COLO668 (cell line): ENCODE measurements at regions not wholly inside any gene's neighbourhood (a gene's known extent, or its start where the extent isn't known, plus 50 kb on each side); places are given as distances from the start of the nearest gene placed in this dataset.

Experiments
- DNase-seq: peaks from one replicate; lab custom pipeline; 2025; ENCODE audit not compliant: unreplicated experiment; lab: John Stamatoyannopoulos, UW

DNA sequence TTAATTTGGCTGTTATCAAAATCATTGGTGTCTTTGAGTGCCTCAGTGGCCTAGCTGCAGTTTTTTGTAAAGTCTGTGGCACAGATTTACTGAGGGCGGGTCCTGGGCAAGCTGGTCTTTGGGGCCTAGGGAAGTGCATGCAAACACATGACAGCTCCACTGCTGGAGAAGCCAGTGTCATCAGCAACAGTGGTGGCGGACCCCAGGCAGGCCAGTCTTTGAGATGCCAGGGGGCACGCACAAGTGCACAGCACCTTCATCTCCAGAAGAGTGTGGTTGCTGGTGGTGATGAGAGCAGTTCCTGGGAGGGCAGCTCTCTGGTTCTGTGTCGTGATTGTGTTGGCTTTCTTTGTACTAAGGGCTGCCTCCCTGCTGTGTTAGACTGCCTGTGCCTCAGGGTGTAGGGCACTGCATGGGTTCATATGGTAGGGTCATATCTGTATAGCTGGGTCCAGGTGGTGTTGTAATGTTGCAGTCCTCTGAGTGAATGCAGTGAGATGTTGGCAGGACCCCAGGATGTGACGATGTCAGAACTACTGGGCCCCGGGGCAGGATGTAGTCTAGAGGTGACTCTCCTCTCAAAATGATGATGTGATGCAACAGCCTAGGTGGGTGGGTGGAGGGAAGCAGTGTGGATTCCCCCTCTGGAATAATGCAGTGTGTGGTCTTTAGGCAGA is 646.7 kb upstream of the CDH2 start:
- no peak for DNase-seq

DNA sequence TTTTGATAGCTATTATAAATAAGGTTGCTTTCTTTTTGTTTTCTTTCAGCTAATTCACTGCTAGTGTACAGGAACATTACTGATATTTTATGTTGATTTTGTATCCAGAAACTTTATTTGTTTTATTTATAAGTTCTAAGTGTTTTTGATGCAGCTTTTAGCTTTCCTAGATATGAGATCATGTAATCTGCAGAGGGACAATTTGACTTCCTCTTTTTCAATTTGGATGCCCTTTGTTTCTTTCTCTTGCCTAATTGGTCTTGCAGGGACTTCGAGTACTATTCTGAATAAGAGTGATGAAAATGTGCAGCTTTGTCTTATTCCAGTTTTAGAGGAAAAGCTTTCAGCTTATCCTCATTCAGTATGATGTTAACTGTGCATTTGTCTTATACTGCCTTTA is 643.4 kb upstream of the CDH2 start:
- no peak for DNase-seq

DNA sequence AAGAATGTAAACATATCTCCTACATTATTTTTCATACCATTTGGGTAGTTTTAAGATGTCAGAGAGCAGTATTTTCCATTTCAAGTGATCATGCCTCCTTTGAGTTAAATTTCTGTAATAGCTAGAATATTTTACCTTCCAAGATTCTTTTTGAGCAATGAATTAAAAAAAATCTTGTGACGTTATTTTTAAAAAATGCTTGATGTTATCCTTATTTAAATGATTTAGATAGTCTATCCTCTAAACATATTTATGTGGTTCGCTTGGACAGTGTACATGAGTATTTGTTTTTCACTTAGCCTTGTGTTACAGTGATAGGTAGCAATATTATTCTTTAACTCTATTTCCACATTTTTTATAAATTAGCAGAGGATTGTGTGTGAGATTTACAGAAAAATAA is 639.2 kb upstream of the CDH2 start:
- no peak for DNase-seq

DNA sequence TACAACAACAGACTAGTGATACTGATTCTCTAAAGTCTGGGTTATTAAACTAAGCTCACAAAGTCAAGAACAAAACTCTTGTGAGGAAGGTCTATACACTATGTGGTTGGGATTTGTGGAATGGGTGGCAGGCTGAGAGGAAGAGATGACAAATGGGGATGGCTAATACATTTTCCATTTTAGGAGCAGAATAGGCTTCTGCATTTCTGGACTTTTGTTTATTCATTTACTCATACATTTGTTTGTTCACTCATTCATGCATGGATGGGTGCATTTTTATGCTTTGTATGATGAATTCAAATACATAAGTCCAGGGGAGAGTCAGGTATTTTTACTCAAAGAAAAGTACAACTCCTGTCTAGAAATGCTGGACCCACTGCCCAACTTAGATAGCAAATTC is 637.4 kb upstream of the CDH2 start:
- DNase-seq: no peak

DNA sequence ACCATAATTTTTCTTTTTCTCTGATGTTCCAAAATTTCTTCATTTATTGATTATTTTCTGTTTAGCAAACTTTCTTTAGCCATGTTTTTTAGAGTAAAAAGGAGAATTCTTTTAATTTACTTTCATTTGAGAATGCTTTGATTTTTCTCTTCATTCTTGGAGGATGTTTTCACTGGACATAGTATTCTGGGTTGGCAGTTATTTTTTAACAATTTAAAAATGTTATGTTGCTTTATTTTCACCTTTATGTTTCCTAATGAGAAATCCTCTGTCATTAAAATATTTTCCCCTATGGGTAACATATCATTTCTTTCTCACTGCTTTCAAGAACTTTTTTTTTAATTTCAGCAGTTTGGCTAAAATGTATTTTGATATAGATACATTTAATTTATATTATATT is 631.4 kb upstream of the CDH2 start:
- no peak for DNase-seq

DNA sequence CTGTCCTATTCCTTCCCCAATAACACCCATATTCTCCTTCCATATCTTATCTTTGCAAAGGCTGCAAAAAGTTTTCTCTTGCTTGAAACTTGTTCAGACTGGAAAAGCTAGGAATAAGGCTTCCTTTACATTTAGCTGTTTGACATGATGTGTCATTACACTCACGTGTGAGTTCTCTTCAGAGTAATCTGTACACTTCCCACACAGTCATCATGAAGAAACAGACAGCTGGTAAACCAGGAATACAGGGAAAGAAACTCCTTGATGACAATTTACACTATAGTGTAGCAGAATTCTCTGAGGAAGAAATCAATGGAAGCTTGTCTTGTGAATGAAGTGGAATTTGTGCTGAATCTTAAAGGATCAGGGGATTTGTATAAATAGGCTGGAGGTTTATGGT is 628.6 kb upstream of the CDH2 start:
- DNase-seq: no peak

DNA sequence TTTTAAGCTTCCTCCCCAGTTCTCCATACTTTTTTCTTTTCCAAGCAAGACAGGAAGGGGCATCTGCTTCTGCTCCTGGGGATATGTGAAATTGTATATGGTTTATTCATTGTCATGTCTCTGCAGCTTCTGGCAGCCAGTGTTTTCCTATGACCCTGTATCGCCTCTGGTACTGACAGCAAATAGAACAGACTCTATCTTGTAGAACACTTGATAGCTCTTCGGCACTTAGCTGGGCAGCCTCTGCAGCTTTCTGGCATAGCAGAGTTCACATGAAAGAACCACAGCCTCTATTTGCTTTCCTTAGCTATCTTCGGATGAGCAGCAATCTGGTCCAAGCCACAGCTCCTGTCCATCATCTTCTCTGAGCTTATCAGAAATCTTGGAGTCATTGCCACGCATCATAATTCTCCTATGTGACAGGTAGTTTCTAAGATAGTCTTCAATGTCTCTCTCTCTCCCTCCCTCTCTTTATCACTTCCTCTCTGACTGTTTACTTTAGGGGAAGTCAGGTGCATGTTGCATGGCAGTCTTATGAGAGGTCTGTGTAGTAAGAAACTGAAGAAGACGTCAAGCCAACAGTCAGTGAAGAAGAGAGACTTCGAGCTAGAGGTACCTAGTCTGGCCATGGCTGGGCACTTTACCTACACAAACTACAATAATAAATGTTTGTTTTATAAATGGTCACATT is 627.7 kb upstream of the CDH2 start:
- DNase-seq: no peak

DNA sequence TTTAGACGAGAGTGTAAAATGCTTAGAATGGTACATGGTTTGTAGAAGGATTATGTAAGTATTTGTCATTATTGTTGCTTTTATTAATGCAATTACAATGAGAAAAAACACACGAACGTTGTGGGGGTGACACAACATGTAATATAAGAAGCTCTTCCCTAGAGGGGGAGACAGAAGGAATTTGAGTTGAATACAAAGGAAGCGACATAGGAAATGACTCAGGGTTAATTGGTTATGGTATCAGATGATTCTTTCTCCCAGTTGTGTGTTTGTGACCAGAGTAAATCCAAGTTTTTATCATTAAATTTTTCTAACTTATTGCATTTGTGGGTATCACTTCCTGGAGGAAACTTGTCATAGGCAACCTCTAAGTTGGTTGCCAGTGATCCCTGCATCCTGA is 625.6 kb upstream of the CDH2 start:
- DNase-seq: no peak

DNA sequence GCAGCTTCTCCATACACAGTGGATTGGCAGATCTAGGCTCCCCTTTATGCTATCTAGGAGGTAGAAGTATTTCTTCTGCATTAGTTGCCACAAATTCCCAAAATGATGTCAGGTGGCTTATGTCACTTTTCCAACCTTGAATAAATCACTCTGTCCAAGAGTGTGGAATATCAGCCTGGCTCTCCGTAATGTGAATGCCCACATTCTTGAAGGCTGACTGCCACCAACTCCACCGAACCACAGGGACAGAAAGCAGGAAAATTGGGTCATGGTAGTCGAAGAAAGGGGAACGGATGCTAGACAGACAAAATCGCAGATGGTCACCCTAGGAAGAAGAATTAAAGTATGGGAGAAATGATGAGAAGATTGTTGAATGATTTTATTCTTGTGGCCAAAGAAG is 624.9 kb upstream of the CDH2 start:
- DNase-seq: no peak

DNA sequence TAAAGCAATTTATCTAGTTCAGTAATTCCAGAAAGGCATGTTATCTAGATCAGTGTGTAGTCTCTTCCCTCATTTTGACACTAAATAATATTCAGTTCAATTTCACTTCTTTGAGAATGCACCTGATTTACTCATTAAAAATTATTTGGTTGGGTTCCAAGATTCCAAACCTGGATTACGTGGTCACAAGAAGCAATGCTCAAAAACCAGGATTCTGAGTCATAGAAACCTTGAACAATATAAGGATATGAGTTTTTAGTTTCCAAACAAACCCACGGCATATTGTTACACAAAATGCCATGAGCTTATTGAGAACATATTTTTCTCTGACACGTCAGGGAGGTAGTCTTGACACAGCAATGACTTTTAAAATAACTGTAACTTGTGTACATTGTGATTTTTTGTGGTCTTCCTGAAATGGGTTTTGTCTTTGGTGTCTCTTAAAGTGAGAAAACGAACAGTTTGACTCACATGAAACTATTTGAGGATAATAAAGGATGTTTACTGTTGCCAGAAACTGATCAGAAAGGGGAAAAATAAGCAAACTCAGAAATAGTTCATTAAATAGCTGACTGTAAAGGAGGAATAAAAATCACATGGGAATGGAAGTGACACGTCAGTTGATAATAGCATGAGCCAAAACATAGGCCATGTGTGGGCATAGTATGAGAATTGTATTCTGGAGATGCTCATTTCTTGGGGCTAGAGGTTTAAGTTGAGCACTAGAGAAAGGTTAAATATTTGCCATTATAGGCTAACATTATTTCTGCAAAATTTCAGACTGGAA is 617.7 kb upstream of the CDH2 start:
- no peak for DNase-seq

DNA sequence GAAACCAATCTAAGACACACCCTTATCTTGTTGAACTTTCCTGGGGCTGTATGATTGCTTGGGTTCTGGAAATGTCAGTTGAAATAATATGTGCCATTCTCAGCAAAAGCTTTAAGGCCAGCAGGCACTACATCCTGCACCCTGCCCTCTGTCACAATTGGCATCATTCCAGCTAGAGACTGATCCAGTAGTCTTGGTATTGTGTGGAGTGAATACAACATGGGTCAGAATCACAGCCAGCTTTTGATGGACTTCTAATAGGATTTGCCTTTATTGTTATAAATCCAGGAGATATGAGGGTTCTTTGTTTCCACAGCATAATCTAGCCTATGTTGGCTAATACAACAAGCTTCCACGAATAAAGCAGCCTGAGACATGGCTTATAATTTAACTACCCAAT is 617.0 kb upstream of the CDH2 start:
- DNase-seq: no peak

DNA sequence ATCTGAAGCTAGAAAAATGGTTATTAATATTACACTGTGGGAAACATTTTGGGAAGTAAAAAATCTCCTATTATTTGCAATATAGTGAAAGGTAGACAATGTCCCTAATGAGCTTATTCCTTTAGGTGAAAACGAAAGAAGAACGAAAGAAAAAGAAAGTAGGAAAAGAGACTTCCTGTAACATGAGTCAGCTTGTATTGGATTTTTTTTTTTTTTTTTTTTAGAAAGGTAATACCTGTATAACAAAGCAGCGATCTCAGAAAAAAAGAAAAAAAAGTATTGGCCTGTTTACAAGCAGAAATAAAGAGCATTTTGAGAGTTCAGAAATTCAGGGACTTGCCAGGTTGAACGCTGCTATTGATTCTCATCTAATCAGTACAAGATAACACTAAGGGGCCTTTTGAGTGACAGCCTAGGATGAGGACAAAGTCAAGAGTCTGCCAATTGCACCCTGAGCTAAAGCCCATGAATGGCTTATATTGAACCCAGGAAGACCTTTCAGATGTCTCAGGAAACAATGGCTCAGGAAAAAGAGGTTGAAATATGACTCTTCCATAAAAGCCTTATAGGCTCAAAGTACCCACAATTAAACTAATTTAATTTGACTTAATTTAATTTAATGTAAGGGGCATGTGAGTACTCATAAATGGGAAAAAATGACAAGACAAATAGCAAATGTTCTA is 615.6 kb upstream of the CDH2 start:
- no peak for DNase-seq

DNA sequence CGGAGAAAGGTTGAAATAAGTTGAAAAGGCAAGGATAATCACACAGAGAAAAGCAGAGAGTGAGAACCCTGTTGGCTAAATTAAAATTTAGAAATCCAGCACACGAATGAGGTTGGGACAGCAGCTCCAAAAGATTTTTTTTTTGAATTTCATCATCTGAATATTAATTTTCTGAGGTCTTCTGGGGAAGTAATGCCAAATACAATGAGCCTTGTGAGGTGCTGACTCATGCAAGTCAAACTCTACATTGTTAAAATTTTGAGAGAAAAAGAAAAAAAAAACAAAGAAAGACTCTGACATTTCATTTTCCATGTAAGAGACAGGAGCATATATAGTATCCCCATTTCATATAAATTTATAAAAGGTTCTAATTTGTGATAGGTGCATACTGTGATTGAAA is 614.2 kb upstream of the CDH2 start:
- DNase-seq: no peak

DNA sequence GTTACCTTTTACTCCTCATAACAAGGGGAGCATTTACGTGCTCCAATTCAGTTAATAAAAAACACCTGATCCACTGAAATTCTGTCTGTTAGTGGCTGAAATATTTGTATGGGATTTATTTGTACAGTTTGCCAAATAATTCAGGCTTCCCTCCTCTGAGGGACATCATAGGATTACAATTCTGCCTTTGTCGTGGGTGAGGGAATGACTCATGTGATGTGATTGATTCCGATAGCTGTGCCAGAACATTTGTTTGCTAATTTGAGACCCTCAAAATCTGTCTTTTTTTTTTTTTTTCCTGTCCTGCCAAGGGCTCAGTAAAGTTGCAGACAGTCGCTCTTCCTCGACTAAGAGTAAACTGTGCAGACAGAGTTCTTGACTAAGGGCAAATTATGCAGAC is 612.6 kb upstream of the CDH2 start:
- DNase-seq: no peak

DNA sequence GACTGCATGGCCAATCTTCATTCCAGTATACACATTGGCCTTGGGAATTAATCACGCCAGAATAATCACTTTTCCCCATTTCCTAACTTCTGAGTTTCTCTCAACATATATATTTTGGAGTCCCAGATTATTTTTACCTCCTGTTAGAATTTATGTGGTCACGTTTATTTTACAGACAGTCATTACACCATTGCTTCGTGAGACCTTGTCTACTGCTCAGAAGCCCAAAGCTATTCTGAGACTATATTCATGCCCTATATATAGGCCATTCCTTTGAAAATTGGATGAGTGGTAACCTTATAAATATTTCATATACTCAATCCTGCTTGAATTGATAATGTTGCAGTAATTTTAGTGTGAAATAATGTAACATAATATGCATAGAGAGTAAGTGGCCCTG is 610.0 kb upstream of the CDH2 start:
- no peak for DNase-seq

DNA sequence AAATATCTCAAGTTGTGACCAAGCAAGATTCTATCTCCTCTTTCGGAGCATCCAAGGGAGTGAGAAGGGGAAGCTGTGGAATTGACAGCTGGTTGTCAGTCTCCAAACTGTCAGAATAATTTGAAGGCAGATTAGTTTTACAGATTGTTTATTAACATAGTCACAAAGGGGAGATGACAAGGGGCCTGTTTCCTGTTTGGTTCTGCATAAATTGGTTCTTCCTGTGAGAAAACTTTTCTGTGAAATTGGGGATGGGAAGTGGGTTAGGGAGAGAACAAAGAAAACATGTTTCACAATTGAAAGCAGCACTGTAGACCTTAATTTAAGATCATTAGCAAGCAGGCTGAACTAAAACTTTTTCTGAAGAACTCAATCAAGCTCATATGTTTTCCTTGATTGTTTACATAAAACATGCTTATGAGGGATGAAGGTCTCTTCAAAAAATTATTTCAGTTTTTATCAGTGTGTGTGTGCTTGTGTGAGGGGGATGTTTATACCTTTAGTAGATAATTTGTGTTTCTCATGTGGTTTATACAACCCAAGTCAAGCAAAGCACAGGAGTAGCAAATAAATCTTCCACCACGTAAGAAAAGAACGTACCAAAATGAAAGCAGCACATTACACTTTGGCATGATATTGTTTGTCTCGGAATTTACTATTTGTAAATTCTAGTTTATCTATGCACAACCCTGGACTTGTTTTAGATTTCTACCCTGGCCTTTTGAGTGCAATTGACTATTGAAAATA is 604.9 kb upstream of the CDH2 start:
- no peak for DNase-seq

DNA sequence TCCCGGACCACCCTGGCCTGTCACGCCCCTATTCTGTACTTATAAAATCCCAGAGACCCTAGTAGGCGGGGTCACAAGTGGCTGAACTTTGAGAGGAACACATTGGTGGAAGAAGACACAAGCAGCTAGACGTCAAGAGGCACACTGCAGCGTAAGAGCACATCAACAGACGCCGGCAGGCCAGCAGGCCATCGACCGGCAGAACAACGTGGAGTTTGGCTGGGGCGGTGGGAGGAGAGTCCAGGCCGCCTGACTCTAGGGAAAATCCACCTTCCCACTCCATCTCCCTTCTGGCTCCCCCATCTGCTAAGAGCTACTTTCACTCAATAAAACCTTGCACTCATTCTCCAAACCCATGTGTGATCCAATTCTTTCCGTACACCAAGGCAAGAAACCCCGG is 601.8 kb upstream of the CDH2 start:
- no peak for DNase-seq

DNA sequence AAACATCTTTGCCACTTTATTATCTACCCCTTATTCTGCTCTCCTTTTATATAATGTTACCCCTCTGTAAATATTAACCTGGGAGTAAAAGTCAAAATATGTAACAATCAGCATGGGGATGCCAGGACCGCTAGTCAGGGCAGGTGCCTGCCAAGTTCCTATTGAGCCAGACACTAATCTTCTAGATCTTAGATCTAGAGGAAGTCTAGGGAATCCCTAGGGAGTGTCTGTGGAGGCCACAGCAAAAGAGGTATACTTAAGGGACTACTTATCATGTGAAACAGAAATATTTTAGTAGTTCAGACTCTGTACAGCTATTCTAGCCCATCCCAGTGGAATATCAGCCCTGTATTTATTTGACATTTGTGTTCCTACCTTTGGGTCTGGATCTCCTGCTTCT is 600.8 kb upstream of the CDH2 start:
- no peak for DNase-seq

DNA sequence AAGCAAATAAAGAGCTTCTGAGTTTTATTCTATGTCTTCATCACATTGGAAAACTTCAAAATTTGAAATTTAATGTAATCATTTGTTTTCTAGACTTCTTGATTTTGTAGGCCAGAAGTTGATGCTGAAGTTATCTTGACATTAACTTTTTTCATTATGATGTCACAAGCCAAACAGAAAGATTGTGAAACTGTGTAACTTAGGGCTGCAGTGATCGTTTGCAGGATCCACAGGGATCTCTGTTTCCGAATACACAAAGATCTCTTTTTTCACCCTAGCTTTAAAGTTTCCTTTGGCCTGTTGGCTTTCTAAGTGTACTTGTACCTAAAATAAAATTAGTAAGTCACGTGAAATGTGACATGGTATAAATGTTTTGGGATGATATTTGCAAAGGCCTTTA is 594.9 kb upstream of the CDH2 start:
- DNase-seq: no peak

DNA sequence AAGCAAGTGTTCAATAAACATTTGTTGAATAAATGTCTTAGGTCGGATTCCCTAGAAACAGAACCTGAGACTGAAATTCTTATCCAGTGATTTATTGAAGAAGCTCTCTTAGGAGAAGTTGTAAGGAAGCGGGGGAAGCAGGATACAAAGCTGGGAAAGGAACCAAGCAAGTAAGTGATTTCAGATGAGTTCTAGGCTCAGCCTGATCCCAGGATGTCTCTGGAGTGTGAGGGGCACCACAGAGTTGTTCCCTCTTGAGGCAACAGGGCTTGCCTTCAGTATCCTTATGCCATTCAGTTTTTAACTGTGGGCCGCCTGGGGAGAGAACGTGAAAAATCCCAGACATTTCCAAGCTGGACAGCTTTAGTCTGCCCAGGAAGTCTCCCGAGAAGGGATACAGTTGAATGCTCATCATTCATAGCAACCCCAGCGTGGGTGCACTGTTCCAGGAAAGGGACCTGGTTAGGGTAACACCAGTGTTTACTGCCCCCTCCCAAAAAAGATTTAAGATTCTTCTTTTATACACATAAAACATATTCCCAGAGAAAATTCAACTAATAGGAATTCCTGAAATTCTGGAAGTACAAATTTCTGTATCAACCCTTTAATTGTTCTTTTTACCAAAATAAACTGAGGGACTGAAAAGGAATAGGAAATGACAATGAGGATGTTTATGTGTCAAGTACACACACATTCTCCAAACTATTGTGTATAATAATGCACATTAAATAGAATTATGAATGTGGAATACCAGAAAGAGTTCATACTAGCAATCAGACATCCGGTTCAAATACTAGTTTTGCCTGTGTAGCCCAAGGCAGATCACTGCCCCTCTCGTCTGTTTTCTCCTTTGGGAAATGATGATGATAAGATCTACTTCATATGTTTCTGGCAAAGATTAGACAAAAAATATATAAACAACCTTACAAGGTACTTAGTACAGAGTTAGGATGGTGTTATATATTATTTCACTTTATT is 592.1 kb upstream of the CDH2 start:
- no peak for DNase-seq
